Trophoblast cell (in vitro differentiated cells and primary cell): ENCODE measurements at regions not wholly inside any gene's neighbourhood (a gene's known extent, or its start where the extent isn't known, plus 50 kb on each side); places are given as distances from the start of the nearest gene placed in this dataset.

ENCODE experiments used
- DNase-seq, 2 donors: peaks; one replicate each; pipeline ENCODE4 v3.0.0-alpha.2; 2016
- H2AFZ ChIP-seq: 2 replicates; pipeline ENCODE4 v1.6.1; 2013; ENCODE audit warnings: low read length, moderate library complexity, mild to moderate bottlenecking; ENCODE audit not compliant: insufficient read depth, poor library complexity
- H2AK5ac ChIP-seq: 2 replicates; pipeline ENCODE4 v1.6.1; 2013; ENCODE audit warnings: mild to moderate bottlenecking, low read length
- H2BK120ac ChIP-seq: 2 replicates; pipeline ENCODE4 v1.6.1; 2013; ENCODE audit warnings: low read length, mild to moderate bottlenecking, moderate library complexity; ENCODE audit not compliant: insufficient read depth, poor library complexity
- H2BK12ac ChIP-seq: 2 replicates; pipeline ENCODE4 v1.6.1; 2013; ENCODE audit warnings: mild to moderate bottlenecking, low read length, moderate library complexity
- H2BK5ac ChIP-seq: 2 replicates; pipeline ENCODE4 v1.6.1; 2013; ENCODE audit warnings: low read length, low read depth, moderate library complexity, mild to moderate bottlenecking; ENCODE audit not compliant: poor library complexity
- H3K14ac ChIP-seq: 2 replicates; pipeline ENCODE4 v1.6.1; 2013; ENCODE audit warnings: mild to moderate bottlenecking, low read length
- H3K18ac ChIP-seq: 2 replicates; pipeline ENCODE4 v1.6.1; 2013; ENCODE audit warnings: mild to moderate bottlenecking, low read length
- H3K23ac ChIP-seq: 2 replicates; pipeline ENCODE4 v1.6.1; 2013; ENCODE audit warnings: low read length
- H3K27ac ChIP-seq: 2 replicates; pipeline ENCODE4 v1.5.1; 2013; ENCODE audit warnings: low read depth, mild to moderate bottlenecking, inconsistent platforms, low read length, moderate library complexity
- H3K27me3 ChIP-seq: 2 replicates; pipeline ENCODE4 v1.6.1; 2013; ENCODE audit warnings: inconsistent platforms, mild to moderate bottlenecking, low read length, moderate library complexity; ENCODE audit not compliant: insufficient read depth
- H3K36me3 ChIP-seq, 2 experiments: 1 replicate in 1 of 2; 2 replicates in 1 of 2; pipeline ENCODE4 v1.6.1; 2013; ENCODE audit warnings: low read length in 2 of 2, mild to moderate bottlenecking in 2 of 2, moderate library complexity in 1 of 2; ENCODE audit not compliant: insufficient read depth in 2 of 2, control insufficient read depth in 1 of 2
- H3K4ac ChIP-seq: 2 replicates; pipeline ENCODE4 v1.6.1; 2013; ENCODE audit warnings: low read depth, mild to moderate bottlenecking, low read length, moderate library complexity
- H3K4me1 ChIP-seq, 2 experiments: 1 replicate in 1 of 2; 2 replicates in 1 of 2; pipeline ENCODE4 v1.6.1; 2013; ENCODE audit warnings: low read length in 2 of 2, mild to moderate bottlenecking in 2 of 2, moderate library complexity in 1 of 2; ENCODE audit not compliant: insufficient read depth in 2 of 2, control insufficient read depth in 1 of 2
- H3K4me2 ChIP-seq: 2 replicates; pipeline ENCODE4 v1.6.1; 2013; ENCODE audit warnings: inconsistent platforms, mild to moderate bottlenecking, low read length, moderate library complexity
- H3K4me3 ChIP-seq: 2 replicates; pipeline ENCODE4 v1.5.1; 2013; ENCODE audit warnings: mild to moderate bottlenecking, low read depth, low read length, inconsistent platforms
- H3K79me1 ChIP-seq: one replicate; pipeline ENCODE4 v1.6.1; 2013; ENCODE audit warnings: low read length
- H3K79me2 ChIP-seq: 2 replicates; pipeline ENCODE4 v1.6.1; 2013; ENCODE audit warnings: low read length, mild to moderate bottlenecking; ENCODE audit not compliant: control insufficient read depth, insufficient read depth, poor library complexity
- H3K9ac ChIP-seq: 2 replicates; pipeline ENCODE4 v1.6.1; 2013; ENCODE audit warnings: mild to moderate bottlenecking, low read length
- H3K9me3 ChIP-seq: 2 replicates; pipeline ENCODE4 v1.6.1; 2013; ENCODE audit warnings: low read depth, mild to moderate bottlenecking, control low read depth, inconsistent platforms, low read length; ENCODE audit not compliant: insufficient read depth
- H4K12ac ChIP-seq: 2 replicates; pipeline ENCODE4 v1.6.1; 2013; ENCODE audit warnings: low read depth, mild to moderate bottlenecking, low read length, moderate library complexity
- H4K8ac ChIP-seq: 2 replicates; pipeline ENCODE4 v1.6.1; 2013; ENCODE audit warnings: low read depth, mild to moderate bottlenecking, low read length, moderate library complexity
- H4K91ac ChIP-seq: one replicate; pipeline ENCODE4 v1.6.1; 2013; ENCODE audit warnings: low read depth, mild to moderate bottlenecking, low read length, moderate library complexity
- WGBS: extraction: QIAGEN DNeasy Blood & Tissue Kit; methylation state at CpG from one replicate; pipeline ENCODE4 v1.1.7; 2013; ENCODE audit warnings: missing lambda C conversion rate; ENCODE audit not compliant: insufficient read length, insufficient coverage; ENCODE audit errors: extremely low coverage; 5-methylcytosine and 5-hydroxymethylcytosine counted together

DNA sequence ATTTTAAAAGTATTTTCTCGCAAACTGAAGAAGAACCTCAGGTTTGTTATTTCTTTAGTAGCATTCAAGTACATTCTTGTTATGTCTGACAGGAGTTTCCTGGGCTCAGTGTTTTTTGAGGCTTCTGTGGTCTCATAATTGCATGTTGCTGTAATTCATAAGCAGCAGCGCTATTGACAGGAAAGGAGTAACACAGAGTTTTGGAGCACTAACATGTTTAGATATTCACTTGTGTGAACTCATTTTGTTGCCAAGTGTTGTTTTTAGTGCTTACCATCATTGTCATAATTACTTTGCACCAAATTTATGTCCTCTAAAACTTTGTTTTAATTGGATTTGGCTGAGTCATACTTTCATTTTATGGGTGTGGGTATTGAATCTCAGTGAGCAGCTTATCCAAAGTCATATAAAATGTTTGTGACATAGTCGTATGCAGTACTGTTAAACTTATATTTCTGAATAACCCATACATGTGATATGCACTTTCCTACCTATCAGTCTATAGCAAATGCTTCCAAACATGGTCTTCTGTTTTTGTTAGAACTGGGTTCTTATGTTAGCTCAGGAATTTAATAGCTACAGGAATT, 358.7 kb upstream of the CTSO start:
- no peak overlapping the region for H3K27ac ChIP-seq
- H2BK12ac ChIP-seq, result no peak overlapping the region
- no peak overlapping the region for H2AFZ ChIP-seq
- H3K14ac ChIP-seq, result no peak overlapping the region
- H2AK5ac ChIP-seq, result no peak overlapping the region
- H2BK5ac ChIP-seq, result no peak overlapping the region
- no CpG with 5 or more reads among the region's 3 CpGs for WGBS
- no peak for DNase-seq
- no peak overlapping the region for H3K4ac ChIP-seq
- H3K18ac ChIP-seq, result no peak overlapping the region
- peaks cover 0 to 1% of the 10 kb centered on the region in 2 experiments for H3K36me3 ChIP-seq
- no peak overlapping the region for H3K4me3 ChIP-seq
- no peak overlapping the region for H4K91ac ChIP-seq
- H3K4me1 ChIP-seq, result no peaks in the 10 kb centered on the region
- H4K8ac ChIP-seq, result no peak overlapping the region
- H3K4me2 ChIP-seq, result no peak overlapping the region
- no peak overlapping the region for H4K12ac ChIP-seq
- no peaks in the 10 kb centered on the region for H3K79me2 ChIP-seq
- H3K27me3 ChIP-seq, result no peaks in the 10 kb centered on the region
- no peaks in the 10 kb centered on the region for H3K9me3 ChIP-seq
- H3K79me1 ChIP-seq, result no peaks in the 10 kb centered on the region
- H2BK120ac ChIP-seq, result no peak overlapping the region
- H3K23ac ChIP-seq, result no peak overlapping the region
- no peak overlapping the region for H3K9ac ChIP-seq

DNA sequence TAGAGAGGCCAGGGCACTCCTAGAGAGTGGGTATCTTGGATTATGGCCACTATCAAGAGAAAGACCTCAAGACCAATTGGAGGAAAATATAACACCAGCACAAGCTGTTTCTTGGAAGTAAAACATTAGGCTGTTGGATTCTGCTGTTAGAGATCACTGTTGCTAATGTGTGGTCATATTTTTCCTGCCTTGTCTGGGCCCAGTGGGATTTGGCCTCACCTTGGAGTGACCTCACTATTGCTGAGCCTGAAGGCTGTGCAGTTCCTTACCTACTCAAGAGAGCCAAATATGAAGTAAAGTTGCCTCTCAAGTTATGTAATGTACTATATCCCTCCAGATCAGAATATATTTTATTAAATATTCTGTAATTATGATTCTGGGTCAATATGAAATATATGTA, 355.4 kb upstream of the CTSO start:
- no peak overlapping the region for H2BK120ac ChIP-seq
- H4K12ac ChIP-seq, result no peak overlapping the region
- no peak overlapping the region for H3K14ac ChIP-seq
- no peak overlapping the region for H4K91ac ChIP-seq
- peak overlapping the region; percentile 42 for H3K23ac ChIP-seq
- no peak overlapping the region for H2AK5ac ChIP-seq
- no peak overlapping the region for H3K4me3 ChIP-seq
- H3K9me3 ChIP-seq, result no peaks in the 10 kb centered on the region
- no peak overlapping the region for H2BK12ac ChIP-seq
- no peak overlapping the region for H3K4me2 ChIP-seq
- no peak overlapping the region for H3K9ac ChIP-seq
- H3K4ac ChIP-seq, result no peak overlapping the region
- H2BK5ac ChIP-seq, result no peak overlapping the region
- H2AFZ ChIP-seq, result no peak overlapping the region
- no peak for DNase-seq
- H3K36me3 ChIP-seq, result peaks cover 0 to 1% of the 10 kb centered on the region in 2 experiments
- no peaks in the 10 kb centered on the region for H3K4me1 ChIP-seq
- H3K79me1 ChIP-seq, result no peaks in the 10 kb centered on the region
- no peak overlapping the region for H4K8ac ChIP-seq
- H3K27me3 ChIP-seq, result no peaks in the 10 kb centered on the region
- no peaks in the 10 kb centered on the region for H3K79me2 ChIP-seq
- no peak overlapping the region for H3K18ac ChIP-seq
- no peak overlapping the region for H3K27ac ChIP-seq

DNA sequence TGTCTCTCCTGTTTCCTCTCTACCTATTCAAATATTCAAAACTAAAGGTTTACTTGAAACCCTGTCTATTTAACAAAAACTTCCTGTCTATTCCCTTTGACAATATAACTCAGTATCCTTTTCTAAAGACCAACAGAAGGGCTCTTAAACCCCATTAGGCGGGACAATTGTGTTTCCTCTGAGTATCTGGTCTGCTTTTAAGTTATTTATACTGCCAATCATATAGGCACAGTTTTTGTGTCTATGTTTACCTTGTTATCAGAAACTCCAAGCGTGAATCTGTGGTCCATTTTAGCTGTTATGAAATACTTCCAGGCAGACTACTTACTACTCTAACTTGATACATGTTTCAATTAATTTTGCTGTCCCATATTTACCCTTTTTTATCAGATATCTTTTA, 350.0 kb upstream of the CTSO start:
- no peak for DNase-seq
- no peak overlapping the region for H3K27ac ChIP-seq
- H3K79me1 ChIP-seq, result peaks cover 8% of the 10 kb centered on the region
- H2BK120ac ChIP-seq, result no peak overlapping the region
- H2AFZ ChIP-seq, result no peak overlapping the region
- H4K8ac ChIP-seq, result no peak overlapping the region
- no CpG with 5 or more reads among the region's 2 CpGs for WGBS
- H4K91ac ChIP-seq, result no peak overlapping the region
- no peak overlapping the region for H3K14ac ChIP-seq
- no peak overlapping the region for H3K4me2 ChIP-seq
- no peak overlapping the region for H4K12ac ChIP-seq
- H3K4me1 ChIP-seq, result peaks cover 0 to 2% of the 10 kb centered on the region in 2 experiments
- H3K9ac ChIP-seq, result no peak overlapping the region
- H3K18ac ChIP-seq, result no peak overlapping the region
- H3K79me2 ChIP-seq, result no peaks in the 10 kb centered on the region
- H3K27me3 ChIP-seq, result no peaks in the 10 kb centered on the region
- H3K4ac ChIP-seq, result no peak overlapping the region
- H3K9me3 ChIP-seq, result no peaks in the 10 kb centered on the region
- no peak overlapping the region for H2BK5ac ChIP-seq
- no peaks in the 10 kb centered on the region for H3K36me3 ChIP-seq
- H3K23ac ChIP-seq, result no peak overlapping the region
- H2AK5ac ChIP-seq, result no peak overlapping the region
- no peak overlapping the region for H2BK12ac ChIP-seq
- no peak overlapping the region for H3K4me3 ChIP-seq

DNA sequence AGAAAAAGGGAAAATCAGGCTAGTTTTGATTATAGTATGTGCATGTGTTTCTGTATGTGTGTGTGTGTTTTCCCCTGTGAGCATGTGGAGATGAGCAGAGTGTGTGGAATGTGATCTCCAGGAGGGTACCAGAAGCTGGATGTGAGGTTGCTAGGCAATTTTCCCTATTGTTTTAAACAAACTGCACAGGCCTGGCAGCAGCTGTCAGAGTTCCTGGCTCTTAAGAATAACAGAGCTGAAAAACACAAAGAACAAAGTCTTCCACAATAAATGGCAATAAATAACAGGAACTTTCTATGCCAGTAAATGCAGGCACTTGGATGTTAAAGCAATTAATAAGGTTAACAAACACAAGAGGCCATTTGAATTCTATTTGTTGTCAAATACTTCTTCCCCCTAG, 344.6 kb upstream of the CTSO start:
- no peak overlapping the region for H3K4me2 ChIP-seq

More for the DNA sequence above, 344.6 kb upstream of the CTSO start:
- Histone ChIP-seq H4K8ac (no peak overlapping the region), H4K12ac (no peak overlapping the region), H3K79me2 (no peaks in the 10 kb centered on the region), H3K27me3 (no peaks in the 10 kb centered on the region), H4K91ac (no peak overlapping the region), H3K9me3 (no peaks in the 10 kb centered on the region), H3K79me1 (peaks cover 6% of the 10 kb centered on the region), H2AFZ (no peak overlapping the region), H3K23ac (no peak overlapping the region), H3K4ac (no peak overlapping the region), H2AK5ac (no peak overlapping the region), H3K36me3 (no peaks in the 10 kb centered on the region), H3K4me1 (peaks cover 0 to under 1% of the 10 kb centered on the region in 2 experiments), H3K9ac (no peak overlapping the region), H3K4me3 (no peak overlapping the region), H3K27ac (no peak overlapping the region), H3K14ac (no peak overlapping the region), H2BK12ac (no peak overlapping the region), H2BK120ac (no peak overlapping the region), H2BK5ac (no peak overlapping the region), H3K18ac (no peak overlapping the region)
- DNase-seq, result peak; percentile 37 to 81
